GM12878 (cell line): ENCODE measurements at regions not wholly inside any gene's neighbourhood (a gene's known extent, or its start where the extent isn't known, plus 50 kb on each side); places are given as distances from the start of the nearest gene placed in this dataset.

ENCODE experiments used
- ATAC-seq: fragments of 200-7000 bp; cut with Tn5 transposase; 3 replicates; pipeline ENCODE4 v1.9.1; 2020; ENCODE audit warnings: mild to moderate bottlenecking, moderate library complexity
- BruUV-seq: library from RNA; stranded (reverse); fragments of 400-500 nt; replicated peaks from 2 replicates; lab custom pipeline; 2021; lab: Mats Ljungman, UMichigan
- CTCF ChIA-PET: fragments of 300-600 bp; sonication (Branson Sonifier 250); formaldehyde crosslinking; extraction: SDS; loops from one replicate; lab custom pipeline; 2021; ENCODE audit warnings: inconsistent platforms; lab: Yijun Ruan, JAX
- POLR2A ChIA-PET: fragments of 350-600 bp; formaldehyde crosslinking; extraction: SDS; loops from one replicate; lab custom pipeline; 2021; ENCODE audit warnings: inconsistent platforms; lab: Charles Lee
- RAD21 ChIA-PET: fragments of 300-600 bp; sonication (Branson Sonifier 250); formaldehyde crosslinking; loops from one replicate; lab custom pipeline; 2023; ENCODE audit warnings: antibody characterized with exemption; ENCODE audit not compliant: unreplicated experiment; lab: Charles Lee
- SMC1A ChIA-PET: fragments of 300-600 bp; sonication (Branson Sonifier 250); formaldehyde crosslinking; loops from one replicate; lab custom pipeline; 2023; ENCODE audit not compliant: unreplicated experiment, uncharacterized antibody; lab: Charles Lee
- DNase-seq: peaks from one replicate; pipeline ENCODE4 v3.0.0-alpha.2; 2011; ENCODE audit warnings: low read depth, low spot score
- FAIRE-seq: peaks from 3 replicates; lab custom pipeline; 2011; peaks lifted over from hg19 to GRCh38; lab: Jason Lieb, UNC
- H2AFZ ChIP-seq: 2 replicates; pipeline ENCODE4 v1.6.0; 2011; ENCODE audit warnings: low read depth, low read length, control low read depth; ENCODE audit not compliant: control insufficient read depth
- H3K27ac ChIP-seq: 2 replicates; pipeline ENCODE4 v1.5.1; 2011; ENCODE audit warnings: control low read depth; ENCODE audit not compliant: control insufficient read depth, insufficient read depth
- H3K27me3 ChIP-seq, 2 experiments: replicated peaks in 1 of 2; 2 replicates each; pipeline versions ENCODE4 v1.6.0 to v1.6.1; 2011; ENCODE audit warnings: low read length in 1 of 2; ENCODE audit not compliant: control insufficient read depth in 2 of 2, insufficient read depth in 2 of 2
- H3K36me3 ChIP-seq, 2 experiments: 2 replicates each; pipeline ENCODE4 v1.5.1; 2011; ENCODE audit warnings: low read length in 1 of 2; ENCODE audit not compliant: control insufficient read depth in 2 of 2, insufficient read depth in 2 of 2
- H3K4me1 ChIP-seq: 2 replicates; pipeline ENCODE4 v1.6.1; 2011; ENCODE audit warnings: mild to moderate bottlenecking, low read length, moderate library complexity, mixed read lengths; ENCODE audit not compliant: control insufficient read depth, insufficient read depth
- H3K4me2 ChIP-seq: 2 replicates; pipeline ENCODE4 v1.6.0; 2011; ENCODE audit warnings: control low read depth; ENCODE audit not compliant: control insufficient read depth, insufficient read depth
- H3K4me3 ChIP-seq: fragments of 200-600 bp; sonication (generic); 2 replicates; pipeline ENCODE4 v1.5.1; 2016
- H3K79me2 ChIP-seq: 2 replicates; pipeline ENCODE4 v1.6.0; 2011; ENCODE audit warnings: low read length; ENCODE audit not compliant: control insufficient read depth, insufficient read depth
- H3K9ac ChIP-seq: 2 replicates; pipeline ENCODE4 v1.8.0; 2011; ENCODE audit warnings: low read length, control low read depth, mixed read lengths; ENCODE audit not compliant: control insufficient read depth, insufficient read depth
- H3K9me3 ChIP-seq: replicated peaks from 3 replicates; pipeline ENCODE4 v1.5.1; 2011; ENCODE audit warnings: mild to moderate bottlenecking, low read length; ENCODE audit not compliant: control insufficient read depth, insufficient read depth
- H4K20me1 ChIP-seq: 2 replicates; pipeline ENCODE4 v1.6.0; 2011; ENCODE audit not compliant: control insufficient read depth, insufficient read depth
- BMI1 ChIP-seq: fragments of 450-650 bp; IDR thresholded peaks from 2 replicates; pipeline ENCODE4 v1.6.1; 2016; ENCODE audit warnings: mild to moderate bottlenecking, moderate library complexity, borderline replicate concordance
- CBX3 ChIP-seq: fragments of 200-600 bp; sonication (generic); IDR thresholded peaks from 2 replicates; pipeline ENCODE4 v1.6.1; 2016; ENCODE audit warnings: low read depth, borderline replicate concordance
- EZH2 ChIP-seq: IDR thresholded peaks from 2 replicates; pipeline ENCODE4 v1.6.1; 2012; ENCODE audit warnings: low read depth, mild to moderate bottlenecking, control low read depth, inconsistent platforms, low read length, borderline replicate concordance; ENCODE audit not compliant: control insufficient read depth
- KDM1A ChIP-seq: fragments of 200-600 bp; sonication (generic); IDR thresholded peaks from 2 replicates; pipeline ENCODE4 v1.6.1; 2016; ENCODE audit warnings: borderline replicate concordance
- MEF2A ChIP-seq: IDR thresholded peaks from 2 replicates; pipeline ENCODE4 v1.6.1; 2011; ENCODE audit warnings: low read depth, mild to moderate bottlenecking, low read length, moderate library complexity; ENCODE audit not compliant: insufficient read depth
- MLLT1 ChIP-seq: fragments of 450-650 bp; IDR thresholded peaks from 2 replicates; pipeline ENCODE4 v1.6.1; 2016; ENCODE audit warnings: mild to moderate bottlenecking
- MYC ChIP-seq: IDR thresholded peaks from 2 replicates; pipeline ENCODE4 v1.6.1; 2011; ENCODE audit warnings: mild to moderate bottlenecking, low read length, moderate library complexity, inconsistent platforms; ENCODE audit not compliant: insufficient read depth, insufficient replicate concordance, insufficient read length, severe bottlenecking
- NFYA ChIP-seq: IDR thresholded peaks from 2 replicates; pipeline ENCODE4 v1.6.1; 2011; ENCODE audit warnings: low read depth, mild to moderate bottlenecking, low read length, improper control_type of control experiment, borderline replicate concordance
- PAX5 ChIP-seq: IDR thresholded peaks from 2 replicates; pipeline ENCODE4 v1.6.1; 2011; ENCODE audit warnings: low read depth, low read length, borderline replicate concordance
- POLR2AphosphoS2 ChIP-seq: IDR thresholded peaks from 2 replicates; pipeline ENCODE4 v1.6.1; 2011; ENCODE audit warnings: low read depth, mild to moderate bottlenecking, low read length, improper control_type of control experiment, moderate library complexity
- PRDM15 ChIP-seq: fragments of 450-650 bp; formaldehyde crosslinking; IDR thresholded peaks from 2 replicates; pipeline ENCODE4 v1.4.0; 2020; ENCODE audit warnings: mild to moderate bottlenecking, moderate library complexity
- SMAD1 ChIP-seq: fragments of 450-650 bp; IDR thresholded peaks from 2 replicates; pipeline ENCODE4 v1.6.1; 2018; ENCODE audit warnings: mild to moderate bottlenecking, low read depth; ENCODE audit not compliant: partially characterized antibody
- TARDBP ChIP-seq: IDR thresholded peaks from 2 replicates; pipeline ENCODE4 v1.6.1; 2016; ENCODE audit warnings: borderline replicate concordance
- WGBS: methylation state at CpG from one replicate; pipeline ENCODE4 v1.1.6; 2016; ENCODE audit warnings: low lambda C conversion rate; ENCODE audit not compliant: insufficient replicate concordance, insufficient coverage; ENCODE audit errors: missing lambda C conversion rate; 5-methylcytosine and 5-hydroxymethylcytosine counted together
- in situ Hi-C: fragments of 300-500 bp; cut with MboI; formaldehyde crosslinking; loops from 9 replicates; pipeline ENCODE4 v1.14.3; 2018; ENCODE audit warnings: mixed read lengths
- intact Hi-C: fragments of 100-400 bp; cut with micrococcal nuclease; formaldehyde crosslinking; loops from one replicate; pipeline ENCODE4 v1.14.2; 2022; ENCODE audit not compliant: unreplicated experiment

GRCh38 chr11:92302770-92303169, 78.2 kb downstream of the FAT3 start:
- no peaks in the 10 kb centered on the region for H3K27me3 ChIP-seq
- no peak overlapping the region for H3K4me2 ChIP-seq
- WGBS, result 36% methylated on average over 4 of the region's 4 CpGs
- ChIA-PET RAD21 (no interaction called here), CTCF (no interaction called here), POLR2A (no interaction called here), SMC1A (no interaction called here)
- FAIRE-seq (no peak), DNase-seq (no peak), ATAC-seq (no peak)
- in situ Hi-C loops (no loop called here), intact Hi-C loops (no loop called here)
- no peak overlapping the region for H3K4me3 ChIP-seq
- TF ChIP-seq MLLT1 (no peak), NFYA (no peak), EZH2 (no peak), MEF2A (no peak), CBX3 (no peak), MYC (no peak), POLR2AphosphoS2 (no peak), BMI1 (no peak), PAX5 (no peak), TARDBP (no peak), SMAD1 (no peak), PRDM15 (CRISPR knock-in tag) (no peak), KDM1A (no peak)
- H3K4me1 ChIP-seq, result no peaks in the 10 kb centered on the region
- no peaks in the 10 kb centered on the region for H3K79me2 ChIP-seq
- no TSS peak for BruUV-seq
- no peaks in the 10 kb centered on the region for H3K36me3 ChIP-seq
- H2AFZ ChIP-seq, result no peak overlapping the region
- no peaks in the 10 kb centered on the region for H4K20me1 ChIP-seq
- H3K9me3 ChIP-seq, result no peaks in the 10 kb centered on the region
- H3K9ac ChIP-seq, result no peak overlapping the region
- no peak overlapping the region for H3K27ac ChIP-seq
